Activated CD4-positive, alpha-beta T cell treated with anti-CD3 and anti-CD28 coated beads for 36 hours (primary cell): ENCODE measurements at regions not wholly inside any gene's neighbourhood (a gene's known extent, or its start where the extent isn't known, plus 50 kb on each side); places are given as distances from the start of the nearest gene placed in this dataset.

ENCODE experiments used
- ATAC-seq: fragments of 200-7000 bp; cut with Tn5 transposase; one replicate; pipeline ENCODE4 v1.10.0; 2021; ENCODE audit warnings: mild to moderate bottlenecking, moderate library complexity
- CTCF ChIA-PET: fragments of 350-600 bp; sonication (Branson Sonifier 250); formaldehyde crosslinking; loops from one replicate; lab custom pipeline; 2021; ENCODE audit warnings: antibody characterized with exemption; lab: Charles Lee
- POLR2A ChIA-PET: fragments of 350-600 bp; sonication (Branson Sonifier 250); formaldehyde crosslinking; loops from one replicate; lab custom pipeline; 2021; ENCODE audit warnings: antibody characterized with exemption, inconsistent platforms; lab: Charles Lee
- DNase-seq: peaks from one replicate; pipeline ENCODE4 v3.0.0-alpha.2; 2020
- H3K27ac Mint-ChIP-seq: one replicate; pipeline ENCODE4 v1.8.0; 2021; ENCODE audit warnings: mixed read lengths
- H3K27me3 Mint-ChIP-seq: one replicate; pipeline ENCODE4 v1.8.0; 2021; ENCODE audit warnings: mixed read lengths
- H3K36me3 Mint-ChIP-seq: one replicate; pipeline ENCODE4 v1.8.0; 2021; ENCODE audit warnings: low read depth, mixed read lengths
- H3K4me1 Mint-ChIP-seq: one replicate; pipeline ENCODE4 v1.8.0; 2021; ENCODE audit warnings: mixed read lengths
- H3K4me3 Mint-ChIP-seq: one replicate; pipeline ENCODE4 v1.8.0; 2021; ENCODE audit warnings: mild to moderate bottlenecking, moderate library complexity, mixed read lengths
- H3K9me3 Mint-ChIP-seq: one replicate; pipeline ENCODE4 v1.8.0; 2021; ENCODE audit warnings: low read depth, mixed read lengths
- intact Hi-C, 2 experiments: fragments of 100-400 bp; cut with DNase I in 1 of 2; cut with micrococcal nuclease in 1 of 2; formaldehyde crosslinking; loops; one replicate each; pipeline versions ENCODE4 v1.14.2 to v1.15.1; 2022 to 2024; cut with DNase I, micrococcal nuclease

GRCh38 chr10:57694956-57695608, 572.6 kb downstream of the IPMK start:
- Mint-ChIP-seq H3K27me3 (no peaks in the 10 kb centered on the region), H3K27ac (no peak overlapping the region), H3K9me3 (no peaks in the 10 kb centered on the region), H3K4me3 (no peak overlapping the region), H3K36me3 (no peaks in the 10 kb centered on the region), H3K4me1 (no peaks in the 10 kb centered on the region)
- CTCF ChIA-PET = no interaction called here
- DNase-seq (no peak), ATAC-seq (no peak)
- POLR2A ChIA-PET = interaction anchor here (0.7 kb wide), 1 partner anchor 1839 kb away, joined by 3 read pairs; no protein-coding TSS in a partner anchor
- intact Hi-C loops = no loop called here

DNA sequence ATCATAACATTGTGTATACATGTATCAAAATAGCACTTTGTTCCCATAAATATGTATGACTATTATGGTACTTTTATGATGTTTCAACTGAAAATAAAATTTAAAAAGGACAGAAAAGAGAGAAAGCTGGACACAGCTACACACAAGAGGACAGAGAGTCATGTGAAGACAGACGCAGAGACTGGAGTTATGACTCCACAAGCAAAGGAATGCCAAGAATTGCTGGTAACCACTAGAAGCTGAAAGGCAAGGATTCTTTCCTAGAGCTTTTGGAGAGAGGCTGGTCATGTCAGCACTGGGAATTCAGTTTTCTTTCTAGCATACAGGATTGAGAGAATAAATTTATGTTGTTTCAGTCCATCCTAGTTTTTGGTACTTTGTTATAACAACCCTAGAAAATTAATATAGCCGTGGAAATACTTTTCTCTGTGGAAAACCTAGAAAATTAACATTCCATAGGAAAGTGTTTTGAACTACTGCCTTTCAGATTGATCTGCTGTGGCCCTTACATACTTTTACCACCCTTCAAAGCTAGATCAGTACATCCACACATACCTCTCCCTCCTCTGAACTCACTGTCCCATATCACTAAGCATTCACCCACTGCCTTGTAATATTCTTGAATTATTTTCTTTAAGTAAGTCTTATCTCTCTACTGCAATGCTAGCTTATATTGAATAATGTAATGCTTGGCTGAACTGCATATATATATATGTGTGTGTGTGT, 575.3 kb downstream of the IPMK start:
- intact Hi-C loops = no loop called here
- Mint-ChIP-seq H3K4me3 (no peak overlapping the region), H3K9me3 (no peaks in the 10 kb centered on the region), H3K4me1 (no peaks in the 10 kb centered on the region), H3K36me3 (no peaks in the 10 kb centered on the region), H3K27me3 (no peaks in the 10 kb centered on the region), H3K27ac (no peak overlapping the region)
- ATAC-seq (no peak), DNase-seq (no peak)
- ChIA-PET POLR2A (no interaction called here), CTCF (no interaction called here)

DNA sequence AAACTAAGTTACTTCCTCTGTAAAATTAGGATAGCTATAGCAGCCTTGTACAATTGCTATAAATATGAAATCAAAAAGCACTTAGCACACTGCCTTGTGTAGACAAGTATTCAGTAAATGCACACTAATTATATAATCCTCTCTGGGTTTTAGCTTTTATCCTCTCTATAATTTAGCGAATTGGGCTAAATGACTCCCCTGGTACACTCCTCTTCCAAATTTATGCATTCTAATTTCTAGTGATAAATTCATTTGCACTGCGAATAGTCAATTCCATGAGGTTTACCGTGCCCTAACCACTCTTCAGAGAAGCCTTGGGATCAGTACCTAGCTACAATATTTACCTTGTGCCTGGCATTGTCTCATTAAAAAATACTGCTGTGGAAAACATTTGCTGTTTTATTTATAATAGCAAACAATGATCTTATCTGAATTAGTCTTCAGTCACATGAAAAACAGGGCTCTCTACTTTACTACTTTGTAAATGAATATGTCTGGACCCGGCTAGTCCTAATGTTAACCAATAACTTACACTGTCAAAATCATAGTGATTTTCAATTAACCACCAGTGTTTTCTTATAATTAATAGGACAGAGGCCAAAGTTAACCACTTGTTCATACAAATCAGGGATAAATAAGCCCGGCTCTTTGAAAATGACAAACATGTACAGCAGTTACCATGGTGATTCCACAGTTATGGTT, 577.9 kb downstream of the IPMK start:
- Mint-ChIP-seq H3K4me1 (no peaks in the 10 kb centered on the region), H3K27ac (no peak overlapping the region), H3K27me3 (no peaks in the 10 kb centered on the region), H3K9me3 (no peaks in the 10 kb centered on the region), H3K36me3 (no peaks in the 10 kb centered on the region), H3K4me3 (no peak overlapping the region)
- ATAC-seq (no peak), DNase-seq (no peak)
- ChIA-PET CTCF (no interaction called here), POLR2A (no interaction called here)
- intact Hi-C loops = no loop called here

DNA sequence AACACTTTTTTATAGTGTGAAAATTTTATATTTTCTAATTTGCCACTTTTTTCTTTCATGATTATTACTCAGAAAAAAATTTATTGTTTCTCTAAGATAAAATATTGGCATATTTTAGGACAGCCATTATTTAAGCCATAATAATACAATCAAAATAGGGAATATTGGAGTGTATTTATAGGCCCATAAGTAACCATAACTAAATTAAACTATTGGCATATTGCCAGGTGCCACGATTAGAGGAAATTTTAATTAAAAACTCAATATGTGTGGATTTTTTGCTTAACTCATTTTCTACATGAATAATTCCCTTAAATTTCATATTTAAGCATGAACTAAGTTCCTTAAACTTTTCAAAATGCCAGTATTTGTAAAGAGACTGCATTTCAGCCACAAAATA, 587.8 kb downstream of the IPMK start:
- ATAC-seq (no peak), DNase-seq (no peak)
- H3K27ac Mint-ChIP-seq = no peak overlapping the region
- ChIA-PET CTCF (no interaction called here), POLR2A (no interaction called here)
- intact Hi-C loops = no loop called here
- no peaks in the 10 kb centered on the region for H3K27me3 Mint-ChIP-seq
- H3K9me3 Mint-ChIP-seq = peaks cover 4% of the 10 kb centered on the region
- H3K4me1 Mint-ChIP-seq = no peaks in the 10 kb centered on the region
- no peaks in the 10 kb centered on the region for H3K36me3 Mint-ChIP-seq
- H3K4me3 Mint-ChIP-seq = no peak overlapping the region

GRCh38 chr10:57675125-57675524, 592.6 kb downstream of the IPMK start:
- intact Hi-C loops = no loop called here
- POLR2A ChIA-PET = no interaction called here
- H3K36me3 Mint-ChIP-seq = no peaks in the 10 kb centered on the region
- H3K27ac Mint-ChIP-seq = no peak overlapping the region
- CTCF ChIA-PET = no interaction called here
- H3K27me3 Mint-ChIP-seq = no peaks in the 10 kb centered on the region
- no peak overlapping the region for H3K4me3 Mint-ChIP-seq
- no peaks in the 10 kb centered on the region for H3K4me1 Mint-ChIP-seq
- DNase-seq (no peak), ATAC-seq (no peak)
- H3K9me3 Mint-ChIP-seq = peaks cover 2% of the 10 kb centered on the region

DNA sequence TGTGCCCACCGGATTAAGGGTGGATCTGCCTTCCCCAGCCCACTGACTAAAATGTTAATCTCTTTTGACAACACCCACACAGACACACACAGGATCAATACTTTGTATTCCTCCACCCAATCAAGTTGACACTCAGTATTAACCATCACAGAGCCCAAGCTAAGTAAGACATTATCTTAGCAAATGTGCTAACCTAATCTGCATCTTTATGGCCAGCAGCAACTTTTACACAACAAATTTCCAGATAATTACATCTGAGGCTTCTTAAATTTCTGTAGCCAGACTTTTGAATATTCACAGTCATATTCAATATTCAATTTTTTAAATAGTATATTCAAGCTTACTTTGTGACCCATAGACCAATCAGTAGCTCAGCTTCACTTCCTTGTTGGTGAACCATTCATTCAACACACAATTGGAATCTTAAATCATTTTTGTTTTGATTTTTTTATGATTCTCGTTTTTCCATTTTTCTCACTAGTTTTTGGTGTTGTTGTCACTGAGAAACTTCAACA, 594.2 kb downstream of the IPMK start:
- no peak overlapping the region for H3K27ac Mint-ChIP-seq
- CTCF ChIA-PET = no interaction called here

DNA sequence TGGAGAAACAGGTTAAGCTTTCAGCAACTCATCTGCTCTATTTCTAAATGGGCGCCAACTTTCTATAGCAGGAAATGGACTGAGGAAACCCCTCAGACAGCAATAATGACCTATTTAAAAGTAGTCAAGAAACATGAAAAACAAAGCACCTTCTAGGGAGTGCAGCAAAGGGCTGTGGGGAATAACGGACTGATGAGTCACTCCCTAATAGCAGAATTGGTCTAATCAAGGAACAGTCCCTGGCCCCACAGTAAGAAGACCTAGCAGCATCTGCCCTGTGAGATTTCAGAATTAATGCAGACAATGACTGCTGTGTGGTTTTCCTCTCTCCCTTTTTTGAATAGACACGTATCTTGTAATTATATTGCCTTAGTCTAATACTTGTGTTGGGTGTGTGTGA, 602.9 kb downstream of the IPMK start:
- Mint-ChIP-seq H3K27me3 (no peaks in the 10 kb centered on the region), H3K4me3 (no peak overlapping the region), H3K4me1 (no peaks in the 10 kb centered on the region), H3K9me3 (no peaks in the 10 kb centered on the region), H3K27ac (no peak overlapping the region), H3K36me3 (no peaks in the 10 kb centered on the region)
- ChIA-PET POLR2A (no interaction called here), CTCF (no interaction called here)
- no peak for ATAC-seq
- intact Hi-C loops = no loop called here
- no peak for DNase-seq

More for the DNA sequence above, 594.2 kb downstream of the IPMK start:
- Mint-ChIP-seq H3K4me3 (no peak overlapping the region), H3K9me3 (peaks cover 2% of the 10 kb centered on the region), H3K27me3 (no peaks in the 10 kb centered on the region), H3K36me3 (no peaks in the 10 kb centered on the region), H3K4me1 (no peaks in the 10 kb centered on the region)
- intact Hi-C loops = no loop called here
- POLR2A ChIA-PET = no interaction called here
- DNase-seq = no peak
- ATAC-seq = no peak

GRCh38 chr10:57663401-57663800, 604.3 kb downstream of the IPMK start:
- Mint-ChIP-seq H3K27me3 (no peaks in the 10 kb centered on the region), H3K36me3 (no peaks in the 10 kb centered on the region), H3K4me3 (no peak overlapping the region), H3K27ac (no peak overlapping the region), H3K9me3 (no peaks in the 10 kb centered on the region), H3K4me1 (no peaks in the 10 kb centered on the region)
- DNase-seq (no peak), ATAC-seq (no peak)
- CTCF ChIA-PET = no interaction called here
- intact Hi-C loops = no loop called here
- POLR2A ChIA-PET = no interaction called here

GRCh38 chr10:57661206-57661605, 606.5 kb downstream of the IPMK start:
- ChIA-PET CTCF (no interaction called here), POLR2A (no interaction called here)
- intact Hi-C loops = no loop called here
- Mint-ChIP-seq H3K36me3 (no peaks in the 10 kb centered on the region), H3K27ac (no peak overlapping the region), H3K9me3 (no peaks in the 10 kb centered on the region), H3K4me1 (no peaks in the 10 kb centered on the region), H3K27me3 (no peaks in the 10 kb centered on the region), H3K4me3 (no peak overlapping the region)
- ATAC-seq = no peak
- DNase-seq = no peak

- ATAC-seq (peak; percentile 47), DNase-seq (peak; percentile 51)
- Mint-ChIP-seq H3K4me1 (no peaks in the 10 kb centered on the region), H3K27ac (no peak overlapping the region), H3K27me3 (no peaks in the 10 kb centered on the region), H3K36me3 (no peaks in the 10 kb centered on the region), H3K4me3 (no peak overlapping the region), H3K9me3 (no peaks in the 10 kb centered on the region)
- CTCF ChIA-PET = interaction anchor here (0.5 to 2.0 kb wide), 7 partner anchors 10 to 319 kb away, joined by 3 to 5 read pairs (median 4); no protein-coding TSS in a partner anchor
- POLR2A ChIA-PET = no interaction called here
- intact Hi-C loops = loop anchor here (1.0 kb wide), 1 partner anchor 318 kb away; no protein-coding TSS in a partner anchor
Observed at GRCh38 chr10:57657164-57657765, 610.4 kb downstream of the IPMK start.

DNA sequence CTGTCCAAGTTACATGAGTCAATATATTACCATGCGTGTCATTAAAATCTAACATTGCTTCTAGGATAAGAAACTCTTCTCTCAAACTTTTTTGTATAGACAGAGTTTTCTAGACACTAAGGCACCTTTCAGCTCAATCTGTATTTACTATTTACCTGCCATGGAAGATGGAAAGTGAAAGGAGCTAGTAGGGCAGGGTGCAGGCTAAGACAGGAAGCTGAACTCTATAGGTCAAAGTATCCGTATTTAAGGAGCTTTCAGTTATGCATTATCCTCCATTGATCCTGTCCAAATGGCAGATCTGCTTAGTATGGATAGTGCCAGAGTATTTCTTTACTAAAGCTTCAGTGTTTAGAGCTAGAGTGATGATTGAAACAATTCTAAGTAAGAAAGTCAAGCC, 612.8 kb downstream of the IPMK start:
- no peak overlapping the region for H3K4me3 Mint-ChIP-seq
- no peaks in the 10 kb centered on the region for H3K27me3 Mint-ChIP-seq
- intact Hi-C loops = no loop called here
- no peaks in the 10 kb centered on the region for H3K36me3 Mint-ChIP-seq
- CTCF ChIA-PET = no interaction called here
- no peak for ATAC-seq
- no peak for DNase-seq
- no peak overlapping the region for H3K27ac Mint-ChIP-seq
- peaks cover 3% of the 10 kb centered on the region for H3K9me3 Mint-ChIP-seq
- POLR2A ChIA-PET = no interaction called here
- H3K4me1 Mint-ChIP-seq = no peaks in the 10 kb centered on the region
